Daoy (cell line): ENCODE measurements at regions not wholly inside any gene's neighbourhood (a gene's known extent, or its start where the extent isn't known, plus 50 kb on each side); places are given as distances from the start of the nearest gene placed in this dataset.
"Not testable (repeated sequence)": the region's sequence is repeated elsewhere in the genome, so short reads cannot be mapped to it uniquely, and the experiment has no call there.

Experiments
- DNase-seq: peaks from one replicate; pipeline ENCODE4 v3.0.0-alpha.2; 2015; ENCODE audit warnings: low read depth

DNA sequence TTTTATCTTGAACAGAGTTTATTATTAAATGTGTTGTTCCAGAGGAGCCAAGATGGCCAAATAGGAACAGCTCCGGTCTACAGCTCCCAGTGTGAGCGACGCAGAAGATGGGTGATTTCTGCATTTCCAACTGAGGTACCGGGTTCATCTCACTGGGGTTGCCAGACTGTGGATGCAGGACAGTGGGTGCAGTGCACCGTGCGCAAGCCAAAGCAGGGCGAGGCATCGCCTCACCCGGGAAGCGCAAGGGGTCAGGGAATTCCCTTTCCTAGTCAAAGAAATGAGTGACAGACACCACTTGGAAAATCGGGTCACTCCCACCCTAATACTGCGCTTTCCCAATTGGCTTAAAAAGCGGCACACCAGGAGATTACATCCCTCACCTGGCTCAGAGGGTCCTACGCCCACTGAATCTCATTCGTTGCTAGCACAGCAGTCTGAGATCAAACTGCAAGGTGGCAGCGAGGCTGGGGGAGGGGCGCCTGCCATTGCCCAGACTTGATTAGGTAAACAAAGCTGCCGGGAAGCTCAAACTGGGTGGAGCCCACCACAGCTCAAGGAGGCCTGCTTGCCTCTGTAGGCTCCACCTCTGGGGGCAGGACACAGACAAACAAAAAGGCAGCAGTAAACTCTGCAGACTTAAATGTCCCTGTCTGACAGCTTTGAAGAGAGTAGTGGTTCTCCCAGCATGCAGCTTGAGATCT lies 155.2 kb upstream of the KBTBD8 start:
- DNase-seq, result not testable (repeated sequence)

DNA sequence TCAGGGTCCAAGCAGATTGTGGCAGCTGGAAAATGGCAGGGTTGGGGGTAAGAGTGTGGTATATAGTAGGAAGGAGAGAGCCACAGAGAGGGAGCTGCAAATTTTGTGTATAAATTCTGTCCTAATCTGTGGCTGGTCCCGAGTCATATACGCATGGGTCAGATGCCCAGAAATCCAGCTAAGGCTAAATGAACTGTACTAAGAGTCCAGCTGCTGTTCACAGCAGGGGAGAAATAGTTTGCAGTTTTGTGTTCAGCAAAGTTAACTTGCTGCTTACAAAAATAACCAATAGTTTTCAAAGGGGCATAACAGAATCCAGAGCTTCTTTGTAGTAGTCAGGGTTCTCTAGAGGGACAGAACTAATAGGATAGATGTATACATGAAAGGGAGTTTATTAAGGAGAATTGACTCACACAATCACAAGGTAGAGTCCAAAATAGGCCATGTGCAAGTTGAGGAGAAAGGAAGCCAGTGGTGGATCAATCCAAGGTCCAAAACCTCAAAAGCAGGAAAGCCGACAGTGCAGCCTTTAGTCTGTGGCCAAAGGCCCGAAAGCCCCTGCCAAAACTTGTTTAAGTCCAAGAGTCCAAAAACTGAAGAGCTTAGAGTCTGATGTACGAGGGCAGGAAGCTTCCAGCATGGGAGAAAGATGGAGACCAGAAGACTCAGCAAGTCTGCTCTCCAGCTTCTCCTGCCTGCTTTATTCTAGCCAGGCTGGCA lies 146.1 kb upstream of the KBTBD8 start:
- DNase-seq, result no peak

DNA sequence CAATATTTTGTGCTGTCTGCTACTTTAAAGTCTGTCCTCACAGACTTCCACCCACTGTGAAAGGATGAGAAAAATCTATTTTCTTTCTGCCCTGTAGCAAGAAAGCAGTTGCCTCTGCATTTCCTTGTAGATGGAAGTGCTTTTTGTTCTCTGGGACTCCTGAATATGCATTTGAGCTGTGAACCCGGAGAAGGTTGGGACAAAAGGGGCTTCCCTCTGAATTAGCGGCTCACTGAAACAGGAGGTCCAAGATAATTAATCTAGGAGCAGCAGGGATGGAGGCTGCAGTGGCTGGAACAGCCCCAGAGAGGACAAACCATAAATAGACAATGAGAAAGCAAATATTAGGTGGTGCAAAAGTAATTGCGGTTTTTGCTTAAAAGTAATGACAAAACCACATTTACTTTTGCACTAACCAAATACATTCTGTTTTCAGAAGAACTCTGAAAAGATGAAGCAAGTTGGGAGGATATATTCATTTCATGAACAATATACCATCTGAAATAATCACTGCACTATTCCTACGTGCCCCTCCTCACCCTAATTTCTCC lies 143.4 kb upstream of the KBTBD8 start:
- no peak for DNase-seq

DNA sequence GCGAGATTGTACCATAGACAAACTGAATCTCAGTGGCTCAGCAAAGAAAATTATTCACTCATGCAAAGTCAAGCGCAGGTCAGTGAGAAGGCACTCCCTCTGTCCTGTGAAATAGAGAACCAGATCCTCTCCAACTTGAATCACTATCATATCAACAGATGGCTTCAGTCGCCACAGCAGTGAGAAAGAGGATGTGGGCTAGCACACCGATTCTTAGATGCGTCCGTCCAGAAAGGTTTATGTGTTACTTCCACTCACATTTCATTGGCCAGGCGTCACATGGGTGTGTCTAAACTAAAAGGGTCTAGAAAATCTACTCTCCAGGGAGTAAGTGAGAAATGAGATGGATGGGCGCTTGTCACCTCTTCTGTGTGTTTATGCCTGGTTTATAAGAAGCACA lies 141.6 kb upstream of the KBTBD8 start:
- DNase-seq, result peak; percentile 28

DNA sequence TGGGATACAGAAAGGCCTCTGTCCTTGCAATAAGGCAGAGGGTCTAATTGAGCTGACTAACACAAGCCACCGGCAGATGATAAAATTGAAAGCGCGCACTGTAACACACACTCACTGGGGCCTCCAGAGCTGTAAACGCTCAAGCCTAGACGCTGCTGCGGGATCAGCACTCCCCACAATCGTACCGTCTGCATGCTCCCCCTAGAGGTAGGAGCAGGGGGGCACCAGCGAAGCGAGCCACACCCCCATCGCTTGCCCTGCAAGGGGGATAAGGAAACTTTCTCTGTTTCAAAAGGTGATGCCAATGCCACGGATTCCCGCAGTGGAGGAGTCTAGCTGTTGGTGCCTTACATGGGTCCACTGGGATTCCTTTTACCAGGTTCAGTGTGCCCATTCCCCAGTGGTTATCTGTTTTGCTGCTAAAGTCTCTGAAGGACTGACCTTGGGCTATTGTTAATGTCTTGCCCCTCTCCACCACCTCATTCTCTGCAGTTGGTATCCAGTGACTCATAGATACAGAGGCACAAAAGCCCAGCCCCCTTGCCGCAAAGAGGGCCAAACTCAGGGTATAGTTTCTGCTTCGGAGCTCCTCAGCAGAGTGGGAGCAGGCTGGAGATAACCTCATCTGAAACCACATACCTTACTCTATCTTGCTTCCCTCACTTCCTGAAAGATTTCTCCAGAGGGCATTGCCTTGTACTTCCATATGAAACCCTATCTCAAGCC lies 139.3 kb upstream of the KBTBD8 start:
- peak; percentile 34 for DNase-seq

DNA sequence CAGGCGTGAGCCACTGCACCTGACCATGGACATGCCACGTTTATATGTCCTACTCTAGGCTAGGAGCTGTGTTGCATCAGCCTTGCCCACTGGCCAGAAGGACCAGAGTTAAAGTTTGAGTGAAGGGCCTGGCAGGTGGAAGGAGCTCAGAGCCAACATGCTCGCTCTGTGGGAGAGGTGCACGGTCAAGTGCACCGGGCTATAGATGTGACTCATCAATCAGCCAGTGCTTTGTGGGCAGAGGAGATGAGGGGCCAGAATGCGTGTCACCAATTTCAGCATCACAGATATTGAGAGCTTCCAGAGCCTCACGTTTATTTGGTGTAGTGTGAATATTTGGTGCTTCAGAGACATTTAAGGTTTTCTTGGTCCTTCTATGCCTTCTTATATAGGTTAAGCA lies 137.3 kb upstream of the KBTBD8 start:
- peak; percentile 13 for DNase-seq

DNA sequence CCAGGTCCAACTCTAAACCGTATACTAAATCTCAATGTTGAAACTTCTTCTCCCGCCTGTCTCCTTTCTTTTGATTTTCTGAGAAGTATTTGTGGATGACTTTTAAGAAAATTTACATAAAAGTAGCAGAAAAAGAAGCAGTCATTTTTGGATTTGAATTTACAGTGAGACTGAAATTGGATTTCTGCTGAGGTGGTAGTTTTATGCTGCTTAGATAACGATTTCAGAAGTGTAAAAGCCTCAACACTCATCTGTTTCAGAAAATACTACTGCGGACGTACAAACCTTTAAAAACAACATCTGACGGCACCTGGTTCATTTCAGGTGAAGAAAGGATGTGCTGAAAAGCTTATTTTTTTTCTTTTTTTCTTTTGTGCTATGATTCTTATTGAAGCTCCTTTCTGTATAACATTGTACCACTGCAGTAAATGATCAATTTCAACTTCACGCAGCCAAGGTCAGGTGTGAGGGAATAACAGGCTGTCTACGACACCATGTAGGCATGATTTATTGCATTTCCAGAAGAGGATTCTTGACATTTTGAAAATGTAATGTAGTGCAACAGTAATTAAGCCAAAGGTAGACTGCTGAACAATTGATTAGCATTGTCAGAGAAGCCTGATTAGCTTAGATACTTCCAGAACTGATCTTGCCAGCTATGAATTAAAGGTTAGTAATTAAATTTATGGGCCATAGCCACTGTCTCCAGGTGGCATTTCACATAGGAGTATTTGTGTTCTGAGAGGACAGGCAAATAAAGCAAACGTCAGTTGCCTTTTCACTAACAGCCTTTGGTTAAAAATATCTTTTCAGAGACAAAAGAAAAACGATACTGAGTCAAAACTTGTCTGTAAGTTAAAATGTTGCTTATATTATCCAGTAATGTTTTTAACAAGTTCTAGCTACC lies 134.6 kb upstream of the KBTBD8 start:
- no peak for DNase-seq

DNA sequence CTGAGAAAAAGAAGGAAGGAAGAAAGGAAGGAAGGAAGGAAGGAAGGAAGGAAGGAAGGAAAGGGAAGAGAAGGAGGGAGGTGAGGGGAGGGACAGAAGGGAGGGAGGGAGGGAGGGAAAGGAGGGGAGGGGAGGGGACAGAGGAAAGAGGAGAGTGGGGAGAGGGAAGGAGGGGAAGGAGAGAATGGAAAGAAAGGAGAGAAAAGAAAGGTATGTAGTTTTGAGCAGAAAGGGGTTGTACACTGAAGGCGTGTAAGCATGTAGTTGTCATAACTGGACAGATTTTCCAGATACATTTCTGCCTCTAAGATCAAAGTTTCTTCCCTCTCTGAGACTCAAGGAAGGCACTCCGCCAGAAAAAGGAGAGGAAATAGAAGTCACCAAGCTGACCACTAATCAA lies 113.4 kb upstream of the KBTBD8 start:
- DNase-seq, result no peak

DNA sequence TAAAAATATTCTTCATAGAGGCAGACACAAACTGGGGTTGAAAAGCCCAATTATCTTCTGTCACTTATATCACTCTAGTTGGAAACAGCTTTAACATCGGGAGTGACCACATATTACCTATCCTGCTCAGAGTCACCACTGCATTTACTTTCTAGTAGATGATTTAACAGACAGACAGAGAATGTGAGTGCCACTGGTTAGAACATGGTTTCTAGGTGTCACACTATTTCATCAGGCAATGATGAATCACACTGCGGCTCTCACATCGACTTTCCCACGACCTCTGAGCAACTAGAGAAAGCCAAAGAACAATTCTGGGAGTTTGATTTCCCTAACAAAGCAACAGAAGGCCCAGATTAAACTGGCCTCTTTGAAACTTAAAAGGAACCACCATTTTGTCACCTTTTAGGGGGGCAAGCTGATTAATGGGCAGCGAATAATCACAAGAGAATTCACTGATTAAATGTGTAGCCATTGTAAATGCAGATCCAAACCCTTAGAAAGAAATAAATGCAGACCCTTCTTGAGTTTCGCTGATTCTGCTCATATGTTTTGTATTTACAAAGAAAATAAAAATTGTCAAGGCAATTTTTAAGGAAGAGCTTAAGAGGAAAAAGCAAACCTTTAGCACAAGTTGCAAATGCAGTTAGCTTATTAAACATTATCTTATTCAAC lies 112.6 kb upstream of the KBTBD8 start:
- peak; percentile 32 for DNase-seq

DNA sequence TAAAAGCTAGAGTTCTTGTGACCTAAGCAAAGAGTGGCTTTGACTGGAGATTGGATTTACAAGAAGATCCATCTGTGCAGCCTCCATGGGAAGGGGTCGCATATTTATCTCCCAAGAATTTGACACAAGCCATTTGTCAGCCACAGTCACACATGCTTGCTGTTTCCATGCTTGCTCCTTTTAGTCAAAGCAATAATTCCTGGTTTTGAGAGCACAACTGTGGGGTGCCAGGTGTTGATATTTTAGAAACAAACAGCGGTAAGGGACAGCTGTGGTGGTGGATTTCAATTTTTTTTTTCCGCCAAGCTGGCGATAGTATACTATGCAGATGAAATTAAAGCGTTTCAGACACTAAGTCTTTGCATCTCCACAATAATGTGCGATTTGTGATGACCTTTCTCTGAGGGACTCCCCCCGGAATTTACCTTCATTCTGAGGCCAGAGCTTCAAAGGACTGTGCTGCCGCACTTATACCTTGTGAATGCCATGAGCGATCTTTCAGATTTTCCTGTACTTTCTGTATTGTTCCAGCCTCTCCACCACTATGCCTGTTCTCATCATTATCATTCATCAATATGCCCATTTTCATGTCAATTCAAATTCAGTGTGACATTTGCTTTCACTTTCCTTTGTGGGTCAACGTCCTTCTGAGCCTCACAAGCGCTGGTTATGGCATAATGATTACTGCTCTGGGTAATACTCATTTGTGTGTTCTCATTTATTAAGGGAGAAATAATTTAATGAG lies 108.2 kb upstream of the KBTBD8 start:
- no peak for DNase-seq

DNA sequence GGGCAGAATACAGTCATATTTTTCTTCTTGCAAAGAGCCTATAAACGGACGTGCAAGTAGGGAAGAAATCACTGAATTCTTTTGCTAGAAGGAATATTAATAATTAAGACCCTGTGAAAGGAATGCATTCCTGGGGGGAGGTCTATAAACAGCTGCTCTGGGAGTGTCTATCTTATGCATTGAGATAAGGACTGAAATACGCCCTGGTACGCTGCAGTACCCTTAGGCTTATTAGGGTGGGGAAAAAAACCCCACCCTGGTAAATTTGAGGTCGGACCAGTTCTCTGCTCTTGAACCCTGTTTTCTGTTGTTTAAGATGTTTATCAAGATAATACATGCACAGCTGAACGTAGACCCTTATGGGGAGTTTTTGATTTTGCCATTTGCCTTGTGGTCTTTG lies 100.0 kb upstream of the KBTBD8 start:
- DNase-seq, result no peak

DNA sequence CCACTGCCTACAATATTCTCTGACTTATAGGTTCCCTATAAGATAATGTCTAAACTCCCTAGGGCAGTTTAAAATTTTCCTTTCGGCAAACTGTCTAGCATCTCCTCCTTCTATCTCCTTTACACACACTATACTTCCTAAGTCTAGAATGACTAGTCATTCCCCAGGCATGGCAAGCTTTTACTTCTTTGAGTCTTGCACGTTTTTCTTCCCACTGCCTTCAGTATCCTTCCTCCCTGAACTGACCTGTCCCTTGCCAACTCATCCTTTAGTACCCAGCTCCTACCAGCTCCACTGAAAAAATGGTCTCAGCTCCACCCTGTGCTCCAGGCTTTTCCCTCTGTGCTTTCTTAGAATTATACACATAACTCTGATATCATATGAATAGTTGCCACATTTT lies 93.8 kb upstream of the KBTBD8 start:
- DNase-seq, result no peak

DNA sequence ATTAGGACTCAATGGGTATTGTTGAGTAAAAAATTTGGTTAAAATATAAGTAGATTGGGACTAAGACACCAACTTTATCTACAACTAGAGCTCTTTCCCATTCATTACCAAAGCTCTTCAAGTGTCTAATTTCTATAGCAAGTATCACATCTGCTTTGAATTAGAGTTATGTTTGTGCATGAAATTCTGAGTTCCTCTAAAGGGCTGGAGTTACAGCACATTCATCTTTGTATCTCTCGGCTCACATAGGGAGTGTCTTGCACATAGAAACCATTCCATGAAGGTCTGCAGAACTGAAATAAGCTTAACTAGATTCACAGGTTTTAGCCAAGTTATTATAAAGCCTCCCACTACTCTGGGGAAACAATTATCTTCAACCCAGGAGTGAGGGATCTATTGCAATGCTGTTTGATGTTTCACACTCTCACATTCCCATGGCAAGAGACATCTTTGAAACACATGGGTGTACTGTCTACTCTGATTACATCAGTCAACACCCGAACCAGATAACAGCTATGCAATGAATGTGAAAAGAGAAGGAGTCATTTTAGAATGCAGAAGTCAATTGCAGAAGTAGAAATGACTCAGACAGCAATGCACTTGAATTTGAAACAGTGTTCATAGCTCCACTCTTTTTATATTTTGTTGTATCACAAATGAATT lies 93.1 kb upstream of the KBTBD8 start:
- no peak for DNase-seq

DNA sequence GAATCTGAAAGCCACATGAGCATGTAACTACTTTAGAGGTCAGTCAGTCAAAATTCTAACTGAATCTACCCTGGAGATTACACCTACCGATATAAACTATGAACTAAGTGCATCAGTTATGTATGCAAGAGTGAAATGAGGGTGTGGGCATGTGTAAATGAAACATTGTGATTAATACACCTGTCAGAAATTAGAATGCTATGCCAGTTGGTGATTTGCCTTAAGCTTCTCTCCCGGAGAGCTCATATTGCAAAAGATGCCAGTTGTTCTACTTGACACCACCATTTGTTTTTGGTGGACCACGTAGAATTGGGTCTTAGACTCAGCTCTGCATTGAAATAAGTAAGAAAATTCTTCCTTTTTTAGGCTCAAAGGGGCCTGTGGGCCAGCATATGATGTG lies 91.0 kb upstream of the KBTBD8 start:
- no peak for DNase-seq

DNA sequence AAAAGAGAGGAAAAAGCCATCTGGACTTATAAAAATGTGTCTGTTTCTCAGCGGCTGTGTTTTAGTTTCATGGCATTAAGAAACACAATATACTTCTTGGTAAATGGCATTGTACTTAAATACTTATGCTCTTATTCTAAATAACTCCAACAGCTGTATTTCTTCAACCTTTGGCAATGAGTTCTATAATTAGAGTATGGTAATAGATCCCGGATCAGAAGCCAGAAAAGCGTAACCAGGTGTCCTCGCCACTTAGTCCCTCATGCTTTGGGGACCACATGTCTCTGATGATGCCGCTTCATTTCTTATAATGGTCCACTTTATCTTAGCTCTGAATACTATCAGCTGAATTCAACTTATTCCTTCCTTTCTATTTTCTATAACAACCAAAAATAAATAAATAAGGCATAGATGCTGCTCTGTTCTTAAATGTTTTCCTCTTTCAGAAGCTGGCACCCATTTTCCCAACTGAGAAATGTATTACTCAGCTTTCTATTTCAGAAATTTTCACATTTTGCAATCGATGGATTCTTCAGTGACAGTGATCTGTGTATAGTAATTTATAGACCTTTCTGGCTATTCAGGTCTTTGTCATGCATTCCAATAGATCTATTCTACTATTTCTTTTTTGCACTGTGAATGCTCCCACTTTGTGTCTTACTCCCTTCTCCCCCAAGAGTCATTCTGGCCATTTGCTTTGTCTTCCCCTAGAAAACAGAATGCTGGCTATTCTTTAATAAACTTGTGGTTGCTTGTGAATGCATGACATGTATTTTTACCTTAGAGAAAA lies 87.6 kb upstream of the KBTBD8 start:
- no peak for DNase-seq

DNA sequence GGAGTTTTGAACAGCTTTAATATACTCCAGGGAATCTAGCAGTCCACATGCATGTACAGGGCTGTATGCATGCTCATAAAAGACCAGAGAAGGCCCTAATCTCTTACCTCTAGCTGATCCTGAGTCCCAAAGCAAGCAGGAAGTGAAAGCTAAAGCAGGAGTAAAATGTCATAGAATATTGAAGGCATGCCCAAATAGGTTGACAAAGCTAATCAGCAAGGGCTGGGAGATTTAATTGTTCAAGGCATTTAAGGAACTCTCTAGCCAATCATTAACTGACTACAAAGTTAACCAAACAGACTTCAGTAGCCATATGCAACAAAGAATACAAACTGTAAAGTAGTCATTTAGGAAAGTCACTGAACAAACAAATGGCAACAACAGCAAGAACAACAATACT lies 85.8 kb upstream of the KBTBD8 start:
- no peak for DNase-seq

DNA sequence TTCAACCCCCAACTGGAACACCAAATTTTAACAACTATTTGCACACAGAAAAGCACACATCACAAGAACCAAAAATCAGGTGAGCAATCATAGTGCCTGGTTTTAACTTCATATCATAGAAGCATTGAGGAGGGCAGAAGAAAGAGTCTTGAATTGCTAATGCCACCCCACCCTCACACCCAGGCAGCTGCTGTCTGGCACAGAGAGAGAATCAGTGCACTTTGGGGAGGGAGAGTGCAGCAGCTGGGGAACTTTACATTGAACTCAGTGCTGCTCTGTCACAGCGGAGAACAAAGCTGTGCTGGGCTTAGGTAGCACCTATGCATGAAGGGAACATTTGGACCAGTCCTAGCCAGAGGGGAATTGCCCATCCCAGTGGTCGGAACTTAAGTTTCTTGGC lies 76.0 kb upstream of the KBTBD8 start:
- DNase-seq, result no peak

DNA sequence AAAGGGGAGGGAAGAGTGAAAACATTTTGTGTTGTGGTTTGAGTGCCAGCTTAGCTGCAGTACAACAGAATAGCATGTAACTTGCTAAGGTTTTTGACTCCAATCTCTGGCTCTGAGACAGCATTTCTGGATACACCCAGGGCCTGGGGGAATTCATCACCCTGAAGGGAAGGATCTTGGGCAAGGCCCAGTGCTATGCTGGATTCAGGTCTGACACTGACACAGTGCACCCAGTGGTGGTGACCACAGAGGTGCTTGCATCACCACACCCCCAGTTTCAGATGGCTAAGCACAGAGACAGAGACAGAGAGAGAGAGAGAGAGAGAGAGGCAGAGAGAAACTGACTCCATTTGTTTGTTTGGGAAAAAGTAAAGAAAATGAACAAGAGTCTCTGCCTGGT lies 74.1 kb upstream of the KBTBD8 start:
- no peak for DNase-seq

DNA sequence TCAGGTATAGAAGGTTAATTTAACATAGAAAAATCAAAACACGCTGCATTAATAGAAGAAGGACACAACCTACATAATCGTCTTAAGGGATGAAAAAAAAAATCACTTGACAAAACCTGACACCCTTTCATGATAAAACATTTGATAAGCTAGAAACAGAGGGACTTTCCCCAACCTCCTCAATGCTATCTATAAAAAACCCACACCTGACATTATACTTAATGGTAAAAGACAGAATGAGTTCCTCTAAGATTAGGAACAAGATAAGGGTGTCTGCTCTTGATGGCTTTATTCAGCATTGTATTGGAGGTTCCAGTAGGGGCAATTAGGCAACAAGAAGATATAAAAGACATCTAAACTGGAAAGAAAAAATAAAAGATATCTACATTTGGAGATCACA lies 69.9 kb upstream of the KBTBD8 start:
- no peak for DNase-seq
